GM21381 (cell line): ENCODE measurements at regions not wholly inside any gene's neighbourhood (a gene's known extent, or its start where the extent isn't known, plus 50 kb on each side); places are given as distances from the start of the nearest gene placed in this dataset.

Experiments
- ATAC-seq: cut with Tn5 transposase; IDR thresholded peaks from one replicate; pipeline ENCODE4 v1.9.1; 2021; ENCODE audit warnings: mild to moderate bottlenecking, moderate library complexity; ENCODE audit not compliant: unreplicated experiment

GRCh38 chr13:34103854-34104253 is 285.9 kb downstream of the RFC3 start:
- no peak for ATAC-seq

- no peak for ATAC-seq
Measured at GRCh38 chr13:34104853-34105252, 286.9 kb downstream of the RFC3 start.

GRCh38 chr13:34107806-34108205 is 289.9 kb downstream of the RFC3 start:
- ATAC-seq, result no peak

GRCh38 chr13:34108410-34108809 is 290.5 kb downstream of the RFC3 start:
- ATAC-seq, result no peak

- no peak for ATAC-seq
Measured at GRCh38 chr13:34114581-34114980, 296.6 kb downstream of the RFC3 start.

- ATAC-seq, result no peak
Measured at GRCh38 chr13:34116651-34117050, 298.7 kb downstream of the RFC3 start.

GRCh38 chr13:34124666-34125306 is 306.8 kb downstream of the RFC3 start:
- no peak for ATAC-seq

GRCh38 chr13:34127523-34127922 is 309.6 kb downstream of the RFC3 start:
- ATAC-seq, result no peak

GRCh38 chr13:34128661-34129060 is 310.7 kb downstream of the RFC3 start:
- no peak for ATAC-seq

- ATAC-seq, result no peak
Measured at GRCh38 chr13:34129436-34129835, 311.5 kb downstream of the RFC3 start.

GRCh38 chr13:34137200-34137599 is 319.3 kb downstream of the RFC3 start:
- ATAC-seq, result no peak

GRCh38 chr13:34139660-34140227 is 321.8 kb downstream of the RFC3 start:
- no peak for ATAC-seq

- no peak for ATAC-seq
Measured at GRCh38 chr13:34143637-34144036, 325.7 kb downstream of the RFC3 start.

GRCh38 chr13:34144142-34144541 is 326.2 kb downstream of the RFC3 start:
- ATAC-seq, result no peak

- ATAC-seq, result no peak
Measured at GRCh38 chr13:34145061-34145460, 327.1 kb downstream of the RFC3 start.

- ATAC-seq, result no peak
Measured at GRCh38 chr13:34148359-34148758, 330.4 kb downstream of the RFC3 start.

- ATAC-seq, result no peak
Measured at GRCh38 chr13:34151885-34152284, 333.9 kb downstream of the RFC3 start.

GRCh38 chr13:34152409-34152808 is 334.5 kb downstream of the RFC3 start:
- no peak for ATAC-seq

GRCh38 chr13:34152996-34153395 is 335.0 kb downstream of the RFC3 start:
- ATAC-seq, result no peak

GRCh38 chr13:34153428-34154180 is 335.7 kb downstream of the RFC3 start:
- no peak for ATAC-seq

- no peak for ATAC-seq
Measured at GRCh38 chr13:34155931-34156607, 338.1 kb downstream of the RFC3 start.
